ENCODE measurements at regions not wholly inside any gene's neighbourhood (a gene's known extent, or its start where the extent isn't known, plus 50 kb on each side); places are given as distances from the start of the nearest gene placed in this dataset.

DNA sequence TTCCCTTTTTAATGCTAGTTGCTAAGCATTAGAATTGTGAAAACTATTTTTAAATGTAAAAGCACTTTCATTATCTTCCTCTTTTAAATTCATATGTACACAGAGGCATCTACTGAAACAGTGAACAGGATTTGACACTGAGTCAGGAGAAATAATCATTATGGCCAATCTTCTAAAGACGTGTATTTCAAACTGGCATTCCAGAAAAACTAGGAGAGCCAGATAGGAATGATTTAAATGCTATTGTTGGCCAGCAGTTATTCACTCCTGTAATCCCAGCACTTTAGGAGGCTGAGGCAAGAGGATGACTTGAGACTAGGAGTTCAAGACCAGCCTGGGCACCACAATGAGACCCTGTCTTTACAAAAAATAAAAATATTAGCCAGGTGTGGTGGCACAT lies 67.6 kb upstream of the RAP2B start:
- Histone ChIP-seq H3K27me3 (no peaks in the 10 kb centered on the region), H3K9me3 (no peaks in the 10 kb centered on the region), H3K4me1 (no peaks in the 10 kb centered on the region), H3K27ac (no peak overlapping the region), H3K36me3 (no peaks in the 10 kb centered on the region), H3K4me3 (no peak overlapping the region)
- intact Hi-C loops (cut with DNase I; ENCODE audit: low total_unique reads) = loop anchor here (2.0 kb wide), 1 partner anchor 30 kb away; no protein-coding TSS in a partner anchor
- TF ChIP-seq POLR2A (IDR thresholded peaks at IDR 0.05) (no peak), POLR2AphosphoS5 (IDR thresholded peaks at IDR 0.05) (no peak)
- TF ChIP-seq, protein P1, sequence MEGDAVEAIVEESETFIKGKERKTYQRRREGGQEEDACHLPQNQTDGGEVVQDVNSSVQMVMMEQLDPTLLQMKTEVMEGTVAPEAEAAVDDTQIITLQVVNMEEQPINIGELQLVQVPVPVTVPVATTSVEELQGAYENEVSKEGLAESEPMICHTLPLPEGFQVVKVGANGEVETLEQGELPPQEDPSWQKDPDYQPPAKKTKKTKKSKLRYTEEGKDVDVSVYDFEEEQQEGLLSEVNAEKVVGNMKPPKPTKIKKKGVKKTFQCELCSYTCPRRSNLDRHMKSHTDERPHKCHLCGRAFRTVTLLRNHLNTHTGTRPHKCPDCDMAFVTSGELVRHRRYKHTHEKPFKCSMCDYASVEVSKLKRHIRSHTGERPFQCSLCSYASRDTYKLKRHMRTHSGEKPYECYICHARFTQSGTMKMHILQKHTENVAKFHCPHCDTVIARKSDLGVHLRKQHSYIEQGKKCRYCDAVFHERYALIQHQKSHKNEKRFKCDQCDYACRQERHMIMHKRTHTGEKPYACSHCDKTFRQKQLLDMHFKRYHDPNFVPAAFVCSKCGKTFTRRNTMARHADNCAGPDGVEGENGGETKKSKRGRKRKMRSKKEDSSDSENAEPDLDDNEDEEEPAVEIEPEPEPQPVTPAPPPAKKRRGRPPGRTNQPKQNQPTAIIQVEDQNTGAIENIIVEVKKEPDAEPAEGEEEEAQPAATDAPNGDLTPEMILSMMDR (IDR thresholded peaks at IDR 0.05) = no peak
- DNase-seq (ENCODE audit: low spot score in 2 of 2) = no peak

DNA sequence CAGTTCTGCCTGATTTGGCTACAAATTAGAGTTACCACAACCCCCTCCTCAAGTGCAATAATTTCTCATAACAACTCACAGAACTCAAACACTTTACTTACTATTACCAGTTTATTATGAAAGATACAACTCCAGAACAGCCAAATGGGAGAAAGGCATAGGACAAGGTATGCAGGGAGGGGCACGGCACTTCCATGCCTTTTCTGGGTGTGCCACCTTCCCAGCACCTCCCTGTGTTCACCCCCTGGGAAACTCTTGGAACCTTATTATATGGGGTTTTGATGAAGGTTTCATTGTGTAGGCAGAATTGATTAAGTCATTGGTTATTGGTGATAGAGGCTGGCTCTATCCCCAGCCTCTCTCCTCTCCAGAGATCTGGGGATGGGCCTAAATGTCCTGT lies 66.6 kb upstream of the RAP2B start:
- no peaks in the 10 kb centered on the region for H3K36me3 ChIP-seq
- DNase-seq (ENCODE audit: low spot score in 2 of 2) = no peak
- no peaks in the 10 kb centered on the region for H3K4me1 ChIP-seq
- H3K27ac ChIP-seq = no peak overlapping the region
- intact Hi-C loops (cut with DNase I; ENCODE audit: low total_unique reads) = loop anchor here (2.0 kb wide), 1 partner anchor 31 kb away; no protein-coding TSS in a partner anchor
- H3K9me3 ChIP-seq = no peaks in the 10 kb centered on the region
- no peaks in the 10 kb centered on the region for H3K27me3 ChIP-seq
- H3K4me3 ChIP-seq = no peak overlapping the region
- TF ChIP-seq POLR2A (IDR thresholded peaks at IDR 0.05) (no peak), POLR2AphosphoS5 (IDR thresholded peaks at IDR 0.05) (no peak)
- TF ChIP-seq, protein P1 (IDR thresholded peaks at IDR 0.05) = no peak

DNA sequence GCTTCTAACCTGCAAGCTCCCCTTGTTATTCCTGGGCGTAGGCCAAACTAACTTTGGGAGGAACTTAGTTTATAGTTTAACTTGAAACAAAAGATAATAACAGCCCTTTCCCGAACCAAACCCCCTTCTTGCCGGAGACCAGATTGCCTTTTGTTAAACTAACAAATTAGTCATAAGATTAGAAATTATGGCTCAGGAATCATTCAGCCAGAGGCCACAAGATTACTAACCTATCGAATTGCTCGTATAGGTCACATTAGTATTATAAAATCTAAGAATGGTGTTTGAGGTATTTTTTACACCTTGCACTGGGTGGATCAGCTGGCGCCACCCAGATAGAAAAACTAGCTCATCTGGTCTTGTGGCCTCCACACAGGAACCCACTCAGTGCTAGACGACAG lies 65.3 kb upstream of the RAP2B start:
- no peaks in the 10 kb centered on the region for H3K27me3 ChIP-seq
- H3K4me3 ChIP-seq = no peak overlapping the region
- H3K36me3 ChIP-seq = no peaks in the 10 kb centered on the region
- no peaks in the 10 kb centered on the region for H3K9me3 ChIP-seq
- DNase-seq (ENCODE audit: low spot score in 2 of 2) = no peak
- TF ChIP-seq POLR2AphosphoS5 (IDR thresholded peaks at IDR 0.05) = no peak
- TF ChIP-seq POLR2A (IDR thresholded peaks at IDR 0.05) = no peak
- TF ChIP-seq, protein P1 (IDR thresholded peaks at IDR 0.05) = no peak
- no peaks in the 10 kb centered on the region for H3K4me1 ChIP-seq
- intact Hi-C loops (cut with DNase I; ENCODE audit: low total_unique reads) = no loop called here
- H3K27ac ChIP-seq = no peak overlapping the region

DNA sequence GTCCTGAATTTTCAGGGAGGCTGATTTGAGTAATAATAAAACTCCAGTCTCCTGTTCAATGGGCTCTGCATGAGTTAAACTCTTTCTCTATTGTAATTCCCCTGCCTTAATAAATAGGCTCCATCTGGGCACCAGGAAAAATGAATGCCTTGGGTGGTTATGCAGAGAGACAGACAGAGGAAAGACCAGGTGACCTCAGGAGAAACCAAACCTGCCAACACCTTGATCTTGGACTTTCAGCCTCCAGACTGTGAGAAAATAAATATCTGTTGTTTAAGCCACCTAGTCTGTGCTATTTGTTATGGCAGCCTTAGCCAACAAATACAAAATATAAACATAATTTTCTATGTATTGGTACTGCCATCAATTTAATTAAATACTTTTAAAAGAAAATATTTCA lies 64.8 kb upstream of the RAP2B start:
- intact Hi-C loops (cut with DNase I; ENCODE audit: low total_unique reads) = no loop called here
- H3K36me3 ChIP-seq = no peaks in the 10 kb centered on the region
- DNase-seq (ENCODE audit: low spot score in 2 of 2) = no peak
- no peaks in the 10 kb centered on the region for H3K9me3 ChIP-seq
- H3K27me3 ChIP-seq = no peaks in the 10 kb centered on the region
- H3K27ac ChIP-seq = no peak overlapping the region
- H3K4me1 ChIP-seq = no peaks in the 10 kb centered on the region
- TF ChIP-seq POLR2A (IDR thresholded peaks at IDR 0.05) (no peak), POLR2AphosphoS5 (IDR thresholded peaks at IDR 0.05) (no peak)
- TF ChIP-seq, protein P1 (IDR thresholded peaks at IDR 0.05) = no peak
- H3K4me3 ChIP-seq = no peak overlapping the region

DNA sequence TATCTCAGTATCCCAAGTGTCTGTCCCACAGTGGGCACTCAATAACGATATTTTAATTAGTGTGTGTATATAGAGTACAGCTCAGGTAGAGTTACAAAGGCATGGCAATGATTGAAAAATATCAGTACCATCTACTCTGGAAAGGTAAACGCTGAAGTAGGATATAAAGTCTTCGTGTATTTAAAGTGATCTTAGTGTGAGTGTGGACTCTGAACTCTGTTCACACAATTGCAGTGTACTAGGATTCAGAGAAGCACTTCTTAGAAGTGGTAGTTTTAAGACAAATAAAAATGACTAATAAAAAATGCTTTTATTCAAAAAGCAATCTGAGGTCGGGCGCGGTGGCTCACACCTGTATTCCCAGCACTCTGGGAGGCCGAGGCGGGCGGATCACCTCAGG lies 62.9 kb upstream of the RAP2B start:
- no peak for TF ChIP-seq POLR2A (IDR thresholded peaks at IDR 0.05)
- TF ChIP-seq, protein P1 (IDR thresholded peaks at IDR 0.05) = no peak
- no peak for TF ChIP-seq POLR2AphosphoS5 (IDR thresholded peaks at IDR 0.05)
- intact Hi-C loops (cut with DNase I; ENCODE audit: low total_unique reads) = no loop called here
- H3K27me3 ChIP-seq = no peaks in the 10 kb centered on the region
- no peak overlapping the region for H3K4me3 ChIP-seq
- DNase-seq (ENCODE audit: low spot score in 2 of 2) = no peak
- no peaks in the 10 kb centered on the region for H3K36me3 ChIP-seq
- no peaks in the 10 kb centered on the region for H3K4me1 ChIP-seq
- no peak overlapping the region for H3K27ac ChIP-seq
- no peaks in the 10 kb centered on the region for H3K9me3 ChIP-seq
